Fibroblast of lung (primary cell): ENCODE measurements at regions not wholly inside any gene's neighbourhood (a gene's known extent, or its start where the extent isn't known, plus 50 kb on each side); places are given as distances from the start of the nearest gene placed in this dataset.

ENCODE experiments used
- CTCF ChIP-seq, 2 donors: IDR thresholded peaks in 1 of 2; conservative IDR thresholded peaks in 1 of 2; 1 replicate in 1 of 2; 2 replicates in 1 of 2; pipeline ENCODE4 v1.5.1; 2011 to 2012; ENCODE audit warnings: low read length in 2 of 2, control low read depth in 1 of 2, inconsistent platforms in 1 of 2, low read depth in 1 of 2, mild to moderate bottlenecking in 1 of 2
- EZH2 ChIP-seq: IDR thresholded peaks from 2 replicates; pipeline ENCODE4 v1.5.1; 2012; ENCODE audit warnings: low read length, control low read depth, mild to moderate bottlenecking; ENCODE audit errors: missing control alignments

DNA sequence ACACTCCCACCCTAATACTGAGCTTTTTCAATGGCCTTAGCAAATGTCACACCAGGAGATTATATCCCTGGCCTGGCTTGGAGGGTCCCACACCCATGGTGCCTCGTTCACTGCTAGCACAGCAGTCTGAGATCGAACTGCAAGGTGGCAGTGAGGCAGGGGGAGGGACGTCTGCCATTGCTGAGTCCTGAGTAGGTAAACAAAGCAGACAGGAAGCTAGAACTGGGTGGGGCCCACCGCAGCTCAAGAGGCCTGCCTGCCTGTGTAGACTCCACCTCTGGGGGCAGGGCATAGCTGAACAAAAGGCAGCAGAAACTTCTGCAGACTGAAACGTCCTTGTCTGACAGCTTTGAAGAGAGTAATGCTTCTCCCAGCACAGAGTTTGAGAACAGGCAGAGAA is 338.9 kb upstream of the MBL2 start:
- TF ChIP-seq CTCF (conservative IDR thresholded peaks at IDR 0.05 in 1 of 2, IDR thresholded peaks at IDR 0.05 in 1 of 2; ENCODE audit: low read depth in 1 of 2, low read length in 2 of 2) (no peak), EZH2 (no peak)
